UCSD-AML1 (cell line): ENCODE measurements at regions not wholly inside any gene's neighbourhood (a gene's known extent, or its start where the extent isn't known, plus 50 kb on each side); places are given as distances from the start of the nearest gene placed in this dataset.

Experiments used
- DNase-seq: peaks from one replicate; lab custom pipeline; 2025; ENCODE audit not compliant: unreplicated experiment; lab: John Stamatoyannopoulos, UW

DNA sequence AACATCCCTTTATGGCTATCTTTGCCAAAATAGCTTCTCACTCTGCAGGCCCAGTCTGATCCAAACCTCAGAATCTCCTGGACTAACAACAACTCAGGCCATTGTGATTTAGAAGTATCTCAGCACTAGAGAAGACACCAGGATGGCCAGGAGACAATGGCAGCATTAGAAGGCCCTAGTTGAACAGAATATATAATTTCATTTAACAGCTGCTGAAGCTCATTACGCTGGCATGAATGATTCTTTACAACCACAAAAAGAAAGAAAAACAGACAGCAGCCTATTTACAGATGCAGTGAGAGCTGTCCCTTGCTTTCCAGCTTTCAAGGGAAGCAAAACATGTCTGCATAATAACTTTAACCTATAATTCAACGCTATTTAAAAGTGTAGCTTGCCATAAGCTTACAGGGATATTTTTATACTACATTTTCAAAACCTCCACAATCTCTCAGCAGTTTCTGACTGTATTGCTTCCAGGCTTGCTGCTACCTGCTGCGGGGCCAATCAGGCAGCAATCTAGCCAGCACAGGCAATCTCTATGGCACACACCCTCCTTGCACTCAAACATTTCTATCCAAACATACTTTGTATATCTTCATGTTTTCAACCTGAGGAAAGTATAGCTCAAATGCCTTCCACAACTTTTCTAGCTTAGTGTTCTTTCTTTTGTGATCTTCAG lies 107.3 kb downstream of the OGFRL1 start:
- no peak for DNase-seq

DNA sequence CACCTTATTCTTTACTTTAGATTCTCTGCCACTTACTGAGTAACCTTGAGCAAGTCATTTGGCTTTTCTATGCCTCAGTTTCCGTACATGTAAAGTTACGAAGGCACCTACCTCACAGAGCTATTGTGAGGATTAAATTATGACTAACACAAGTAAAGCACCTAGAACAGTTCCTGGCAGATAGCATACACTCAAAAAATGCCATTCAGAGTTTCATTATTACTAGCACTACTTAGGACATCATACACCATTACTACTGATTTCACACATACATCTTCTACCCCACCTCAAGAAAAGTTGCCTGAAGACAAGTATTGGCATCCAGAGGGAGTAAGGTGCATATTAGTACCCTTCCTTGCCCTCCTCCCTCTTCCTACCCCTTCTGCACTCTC lies 107.8 kb downstream of the OGFRL1 start:
- no peak for DNase-seq

DNA sequence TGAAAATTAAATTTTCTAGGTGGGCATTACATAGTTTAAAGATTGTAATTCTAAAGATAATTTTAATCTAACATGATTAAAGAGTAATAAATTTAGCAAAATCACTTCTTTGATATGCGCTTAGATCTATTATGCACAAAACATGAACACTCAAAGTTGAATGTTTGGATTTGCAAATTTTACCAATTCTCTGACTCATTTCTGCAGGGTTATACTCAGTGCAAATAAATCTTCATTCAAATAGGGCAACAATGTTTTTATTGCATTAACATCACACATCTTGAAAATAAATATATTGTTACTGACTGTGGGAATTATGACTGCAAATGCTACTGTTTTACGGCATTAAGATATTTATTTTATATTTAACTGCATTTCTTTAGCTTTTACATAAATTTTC lies 110.7 kb downstream of the OGFRL1 start:
- no peak for DNase-seq

GRCh38 chr6:71400852-71401251 lies 112.2 kb downstream of the OGFRL1 start:
- DNase-seq = no peak

DNA sequence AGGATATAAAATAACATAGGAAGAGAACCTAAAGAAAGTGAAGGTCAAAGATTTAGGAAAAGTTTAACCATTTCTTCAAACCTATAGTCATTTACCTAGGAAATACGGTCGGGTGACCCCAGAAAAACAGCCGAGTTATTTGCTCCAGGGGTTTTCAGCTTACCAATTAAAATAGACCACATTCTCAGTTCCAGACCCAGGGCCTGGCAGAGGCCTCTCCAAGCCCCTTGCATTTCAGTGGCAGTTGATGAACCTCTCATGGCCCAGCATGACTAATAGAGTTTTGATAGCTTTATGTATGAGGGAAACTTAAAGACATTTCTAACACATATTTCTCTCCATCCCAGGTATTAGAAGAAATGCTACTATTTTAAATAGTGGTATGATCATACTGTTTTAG lies 113.5 kb downstream of the OGFRL1 start:
- no peak for DNase-seq

DNA sequence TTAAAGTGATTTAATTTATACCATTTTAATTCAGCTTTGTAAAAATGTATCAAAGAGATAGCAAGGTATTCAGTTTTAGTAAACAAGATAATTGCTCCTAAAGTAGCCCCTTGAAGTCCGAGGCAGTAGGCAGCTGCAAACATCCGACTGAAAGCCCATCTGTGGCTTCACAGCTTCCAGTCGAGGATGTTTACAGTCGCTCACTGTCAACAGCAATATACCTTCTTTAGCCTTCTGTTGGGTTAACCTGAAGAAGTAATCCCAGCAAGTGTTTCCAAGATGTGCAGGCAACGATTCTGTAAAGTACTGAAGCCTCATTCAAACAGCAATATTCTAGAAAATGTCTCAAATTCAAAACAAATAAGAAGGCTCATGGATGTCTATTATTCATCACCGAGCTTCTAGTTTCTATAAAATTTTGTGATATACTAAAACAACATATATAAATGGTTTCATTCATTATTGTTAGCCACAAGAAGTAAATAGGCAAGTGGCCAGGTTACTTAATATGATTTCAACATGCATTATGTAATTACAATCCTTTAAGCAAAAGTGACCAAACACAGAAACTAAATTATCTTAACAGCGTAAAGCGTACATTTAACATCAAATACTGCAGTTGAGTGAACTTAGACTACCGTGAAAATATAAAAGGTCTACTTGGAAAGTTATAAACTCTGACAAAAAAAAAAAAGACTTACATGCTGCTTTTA lies 115.0 kb downstream of the OGFRL1 start:
- DNase-seq = no peak

GRCh38 chr6:71404145-71404966 lies 115.7 kb downstream of the OGFRL1 start:
- no peak for DNase-seq

DNA sequence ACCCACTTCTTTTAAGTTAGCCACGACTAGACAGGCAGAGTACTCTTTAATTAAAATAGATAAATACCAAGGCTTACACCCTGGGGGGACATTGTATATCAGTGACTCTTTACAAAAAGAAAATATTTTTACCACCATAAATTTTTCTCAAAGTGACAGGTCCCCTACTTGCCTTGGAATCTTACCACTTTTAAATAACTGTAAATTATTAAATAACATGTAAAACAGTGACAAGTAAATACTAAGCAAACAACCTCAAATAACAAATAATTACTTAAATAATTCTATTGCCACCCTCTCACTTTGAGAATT lies 116.3 kb downstream of the OGFRL1 start:
- DNase-seq = no peak

DNA sequence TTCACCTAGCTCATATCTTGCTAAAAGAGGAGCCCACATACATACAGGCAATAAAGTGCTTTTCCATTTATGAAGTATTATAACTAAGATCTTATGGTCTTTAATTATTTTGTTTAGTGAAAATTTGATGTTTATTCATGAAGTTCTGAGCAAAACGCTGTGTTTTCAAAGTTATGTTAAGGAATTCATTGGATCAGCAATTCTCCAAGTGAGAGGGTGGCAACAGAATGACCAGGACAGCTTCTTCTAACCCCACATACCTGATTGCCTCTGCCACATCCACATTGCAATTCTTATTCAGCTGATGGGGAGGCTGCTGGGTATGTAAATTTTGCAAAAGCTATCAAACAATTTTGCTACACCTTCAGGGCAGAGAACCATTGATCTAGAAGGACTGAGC lies 116.8 kb downstream of the OGFRL1 start:
- no peak for DNase-seq

GRCh38 chr6:71406865-71407860 lies 118.6 kb downstream of the OGFRL1 start:
- no peak for DNase-seq

- DNase-seq = no peak
Observed at GRCh38 chr6:71408787-71409723, 120.4 kb downstream of the OGFRL1 start.

DNA sequence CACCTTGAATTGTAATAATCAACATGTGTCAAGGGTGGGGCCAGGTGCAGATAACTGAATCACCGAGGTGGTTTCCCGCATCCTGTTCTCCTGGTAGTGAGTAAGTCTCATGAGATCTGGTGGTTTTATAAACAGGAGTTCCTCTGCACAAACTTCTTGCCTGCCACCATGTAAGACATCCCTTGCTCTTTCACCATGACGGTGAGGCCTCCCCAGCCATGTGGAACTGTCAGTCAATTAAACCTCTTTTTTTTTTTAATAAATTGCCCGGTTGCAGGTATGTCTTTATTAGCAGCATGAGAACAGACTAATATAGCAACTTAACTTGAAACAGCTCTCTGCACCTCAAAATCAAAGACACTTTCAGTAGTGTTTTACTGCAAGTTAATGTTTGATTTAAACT lies 121.6 kb downstream of the OGFRL1 start:
- no peak for DNase-seq

DNA sequence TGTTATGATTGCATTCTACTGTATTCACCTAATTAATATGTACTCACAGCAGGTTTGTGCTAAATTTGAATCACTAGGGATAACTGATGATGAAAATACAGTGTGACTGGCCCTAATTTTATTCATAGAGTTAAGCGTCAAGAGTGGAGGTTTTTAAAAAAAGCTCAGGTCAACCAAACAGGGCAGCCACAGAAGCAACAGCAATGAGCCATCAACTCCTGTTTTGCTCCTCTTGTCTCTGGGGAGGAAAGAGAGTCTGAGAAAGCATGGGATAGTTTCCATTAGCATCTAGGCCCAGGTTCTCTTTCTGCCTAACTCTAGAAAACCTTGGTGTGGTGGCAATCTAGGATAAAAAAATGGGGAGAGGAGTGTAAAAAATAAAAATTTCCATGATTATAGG lies 122.1 kb downstream of the OGFRL1 start:
- no peak for DNase-seq

DNA sequence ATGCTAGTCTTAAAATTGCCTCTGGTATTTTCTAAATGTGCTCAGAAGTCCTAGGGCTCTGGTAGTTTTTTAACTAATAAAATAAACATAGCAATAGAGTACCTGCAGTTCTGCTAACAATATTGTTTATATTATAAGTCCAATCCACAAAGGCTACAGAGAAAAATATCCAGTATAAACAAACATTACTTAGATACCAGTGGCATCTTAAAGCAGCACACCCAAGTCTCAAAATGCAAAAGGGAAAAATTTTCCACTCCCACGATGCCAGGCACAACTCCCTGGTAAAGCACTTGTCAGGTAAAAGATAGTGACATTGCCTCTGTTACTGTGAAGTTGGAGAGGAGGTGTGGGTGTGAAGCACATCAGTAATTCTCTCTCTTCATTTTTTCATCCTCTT lies 123.3 kb downstream of the OGFRL1 start:
- DNase-seq = no peak

GRCh38 chr6:71412559-71413140 lies 124.0 kb downstream of the OGFRL1 start:
- DNase-seq = no peak

DNA sequence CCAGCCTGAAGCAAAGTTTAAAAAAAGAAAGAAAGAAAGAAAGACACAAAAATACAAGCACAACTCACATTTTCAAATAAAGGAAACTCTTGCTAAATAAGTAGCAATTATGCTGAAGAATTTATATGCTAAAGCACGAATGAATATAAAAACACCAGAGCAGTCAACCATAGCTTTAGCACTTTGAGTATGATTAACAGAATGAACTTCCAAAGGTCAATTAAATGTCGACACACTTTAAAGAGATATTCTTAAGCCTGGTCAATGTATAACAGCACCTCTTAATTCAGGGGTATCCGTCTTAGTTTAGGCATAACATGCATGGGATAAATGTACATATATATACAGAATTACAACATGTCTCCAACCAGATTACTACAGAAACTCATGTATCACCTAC lies 125.9 kb downstream of the OGFRL1 start:
- no peak for DNase-seq

DNA sequence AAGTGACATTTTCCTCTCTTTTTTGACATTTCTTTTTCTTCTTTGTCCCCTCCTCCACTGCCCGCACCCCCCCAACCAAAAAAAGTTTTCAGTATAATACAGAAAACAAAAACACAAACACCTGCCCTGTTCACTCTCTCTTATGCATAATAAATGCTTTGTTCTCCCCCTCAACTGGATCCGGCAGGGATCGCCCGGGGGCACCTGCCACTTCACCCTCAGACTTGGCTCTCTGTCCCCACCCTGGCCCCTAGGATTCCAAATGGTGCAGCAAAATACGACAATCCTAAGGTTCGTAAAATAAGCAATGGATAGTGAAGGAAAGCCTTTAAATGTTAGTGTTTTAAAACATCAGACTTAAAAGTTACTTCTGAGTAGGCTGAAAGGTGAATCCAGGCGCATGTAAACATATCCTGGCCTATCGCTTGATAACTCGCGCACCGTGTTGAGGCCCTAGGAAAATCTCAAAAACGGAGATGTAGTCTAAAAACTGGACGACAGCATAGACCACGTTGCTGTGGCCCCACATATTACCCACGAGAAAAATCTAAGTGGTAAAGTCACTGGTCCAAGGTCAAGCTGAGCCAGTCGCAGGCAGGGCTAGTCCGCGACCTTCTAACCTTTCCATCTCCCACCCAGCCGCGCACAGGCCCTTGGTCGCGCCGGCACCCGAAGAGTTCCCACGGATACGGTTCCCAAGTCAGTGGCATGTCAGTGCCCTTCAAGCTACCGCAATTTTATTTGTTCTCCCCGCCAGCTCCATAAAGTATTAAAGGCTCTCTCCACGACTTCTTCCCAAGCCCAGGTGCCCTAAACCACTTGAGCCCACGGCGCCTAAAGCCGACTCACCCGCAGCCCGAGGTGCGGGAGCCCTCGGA lies 130.8 kb downstream of the OGFRL1 start:
- DNase-seq = no peak

GRCh38 chr6:71420095-71420692 lies 131.6 kb downstream of the OGFRL1 start:
- DNase-seq = no peak
